ENCODE measurements at regions not wholly inside any gene's neighbourhood (a gene's known extent, or its start where the extent isn't known, plus 50 kb on each side); places are given as distances from the start of the nearest gene placed in this dataset.
"Not testable (repeated sequence)": the region's sequence is repeated elsewhere in the genome, so short reads cannot be mapped to it uniquely, and the experiment has no call there.

GRCh38 chr22:27585141-27585540, 216.4 kb downstream of the MN1 start:
- no peak for DNase-seq

DNA sequence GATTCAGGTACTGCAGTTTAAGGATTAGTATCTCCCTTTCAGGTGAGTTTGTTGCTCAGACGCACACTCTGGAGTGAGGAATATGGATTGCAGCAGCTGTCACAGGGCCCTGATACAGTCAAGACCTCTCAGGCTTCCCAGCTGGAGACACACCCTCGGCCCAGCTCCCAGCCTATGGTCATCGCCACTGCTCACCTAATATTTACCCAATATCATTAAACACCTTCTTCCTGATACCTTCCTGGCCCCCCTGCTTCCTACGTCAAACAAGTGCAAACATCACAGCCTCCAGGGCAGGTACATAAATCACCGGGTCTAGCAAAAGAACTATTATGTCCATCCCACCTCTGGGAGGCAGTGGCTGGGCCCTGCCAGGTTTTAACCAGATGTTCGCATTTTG, 213.3 kb downstream of the MN1 start:
- DNase-seq = no peak

- DNase-seq = no peak
These were observed 212.6 kb downstream of the MN1 start for GRCh38 chr22:27588915-27589314.

DNA sequence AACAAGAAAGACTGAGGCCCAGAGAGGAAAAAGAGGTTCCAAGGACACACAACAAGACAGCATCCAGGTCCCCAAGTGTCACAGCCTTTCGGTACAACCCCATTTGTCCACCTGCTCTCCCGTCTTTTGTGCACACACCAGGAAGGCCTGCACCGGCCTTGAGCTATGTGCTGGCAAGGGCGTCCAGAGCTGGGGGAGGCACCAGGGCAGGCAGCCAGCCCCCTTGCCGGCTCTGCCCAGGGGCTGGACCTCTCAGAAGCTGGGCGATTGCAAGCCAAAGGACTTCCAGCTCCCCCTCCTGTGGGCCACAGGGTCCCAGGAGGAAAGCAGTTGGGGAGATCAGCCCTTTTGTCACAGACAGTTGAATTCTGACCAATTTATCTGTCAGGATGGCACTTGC, 210.5 kb downstream of the MN1 start:
- no peak for DNase-seq

- DNase-seq = no peak
These were observed 208.2 kb downstream of the MN1 start for GRCh38 chr22:27593378-27593777.

DNA sequence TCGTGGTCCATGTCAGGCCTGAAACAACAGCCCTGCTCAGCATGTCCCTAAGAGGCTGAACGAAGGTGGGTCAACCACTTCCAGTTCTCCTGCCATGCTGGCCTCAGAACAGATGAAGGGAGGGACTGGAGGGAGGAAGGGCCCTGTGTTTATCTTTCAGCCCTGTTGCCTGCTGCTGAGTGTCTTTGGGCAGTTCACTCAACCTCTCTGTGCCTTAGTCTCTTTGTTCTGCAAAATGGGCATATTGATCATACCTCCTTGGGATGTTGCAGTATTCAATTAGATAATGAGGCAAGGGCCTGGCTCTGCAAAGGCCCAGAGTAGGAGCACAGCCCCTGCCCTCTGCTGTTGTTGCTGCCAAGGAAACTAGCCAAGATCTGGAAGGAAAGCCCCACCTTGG, 207.5 kb downstream of the MN1 start:
- DNase-seq = no peak

DNA sequence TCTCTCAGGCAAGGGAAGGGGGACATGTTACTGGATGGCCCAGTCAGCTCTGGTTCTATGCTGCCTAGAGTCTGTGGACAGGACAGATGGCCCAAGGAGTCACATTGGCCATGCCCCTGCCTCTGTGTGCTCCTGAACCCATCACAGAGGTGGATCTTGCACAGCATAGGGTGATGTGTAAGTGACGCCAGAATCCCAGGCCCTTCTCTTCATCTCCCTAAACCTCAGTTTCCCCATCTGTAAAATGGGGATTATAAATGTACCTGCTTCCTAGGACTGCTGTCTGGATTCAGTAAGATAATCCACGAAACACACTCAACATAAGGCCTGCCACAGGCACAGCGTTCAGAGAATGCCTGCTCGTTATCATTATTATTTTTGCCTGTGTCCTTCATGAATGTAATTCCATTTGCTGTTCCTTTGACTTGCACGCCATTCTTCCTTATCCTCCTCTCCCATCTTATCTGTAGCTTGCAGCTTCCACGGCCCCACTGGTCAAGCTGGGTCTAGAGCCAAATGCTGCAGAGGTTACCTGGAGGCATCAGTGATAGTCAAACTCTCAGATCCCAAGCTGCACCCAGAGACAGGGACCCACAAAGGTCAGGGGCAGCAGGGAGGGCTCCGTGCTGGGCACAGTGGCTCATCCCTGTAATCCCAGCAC, 207.0 kb downstream of the MN1 start:
- no peak for DNase-seq

DNA sequence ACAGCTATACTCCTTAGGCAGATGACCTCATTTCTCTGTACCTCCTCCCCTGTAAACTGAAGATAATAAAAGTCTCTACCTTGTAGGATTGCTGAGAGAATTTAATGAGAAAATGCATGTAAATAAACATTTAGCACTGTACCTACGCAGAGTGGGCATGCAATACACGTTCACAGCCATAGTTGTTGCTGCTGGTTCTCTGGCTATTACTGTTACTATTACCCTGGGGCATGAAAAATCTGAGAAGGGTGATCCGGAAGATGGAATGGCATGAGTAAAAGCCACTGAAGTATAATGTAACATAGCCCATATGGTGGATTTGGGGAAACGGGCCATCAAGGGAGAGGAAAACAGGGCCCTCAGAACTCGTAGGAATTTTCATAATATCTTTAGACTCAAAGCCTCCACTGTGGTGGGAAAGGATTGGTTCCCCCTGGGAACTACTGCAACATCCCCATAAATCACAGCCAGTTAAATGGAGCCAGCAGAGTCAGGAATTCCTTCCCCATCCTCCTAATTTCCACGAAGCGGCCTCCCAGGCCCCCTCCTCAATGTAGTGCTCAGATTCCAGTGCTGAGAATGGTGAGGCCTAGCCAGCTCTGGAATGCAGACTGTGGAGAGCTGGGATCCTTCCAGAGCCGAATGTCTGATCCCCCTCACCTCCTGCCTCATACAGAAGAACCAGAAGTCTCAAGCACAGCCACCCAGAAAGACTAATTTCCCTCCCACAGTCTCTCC, 205.3 kb downstream of the MN1 start:
- no peak for DNase-seq

DNA sequence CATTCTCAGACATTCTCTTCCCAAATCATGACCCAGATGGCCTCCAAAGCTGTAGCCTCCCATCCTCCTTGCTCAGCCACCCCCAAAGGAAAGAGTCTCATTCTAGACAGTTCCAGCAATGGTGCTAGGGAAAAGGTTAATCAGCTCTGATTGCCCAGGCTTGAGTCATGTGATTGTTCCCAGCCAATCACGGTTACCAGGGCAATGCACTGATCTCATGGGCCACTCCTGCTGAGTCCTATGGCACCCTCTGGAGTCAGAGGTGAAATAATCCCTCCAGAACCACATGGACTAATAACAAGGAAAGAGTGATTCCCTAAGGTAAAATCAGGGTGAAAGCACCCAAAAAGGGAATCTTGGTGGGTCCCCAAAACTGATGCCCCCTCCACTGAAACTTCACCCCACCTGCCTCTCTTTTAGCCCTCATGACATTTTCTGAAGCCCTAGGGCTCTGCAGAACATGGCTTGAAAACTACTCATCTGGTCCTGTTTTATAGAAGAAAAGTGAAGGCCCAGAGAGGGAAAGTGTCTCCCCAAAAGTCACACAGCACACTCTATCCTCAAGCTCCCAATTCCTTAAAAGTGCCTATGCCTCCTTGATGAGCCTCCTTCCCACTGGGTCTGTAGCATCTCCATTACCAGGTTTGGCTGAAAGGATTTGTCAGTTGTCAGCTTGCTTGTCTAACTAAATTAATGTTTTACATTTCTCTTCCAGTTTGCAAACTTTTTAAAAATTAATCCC, 203.7 kb downstream of the MN1 start:
- no peak for DNase-seq

DNA sequence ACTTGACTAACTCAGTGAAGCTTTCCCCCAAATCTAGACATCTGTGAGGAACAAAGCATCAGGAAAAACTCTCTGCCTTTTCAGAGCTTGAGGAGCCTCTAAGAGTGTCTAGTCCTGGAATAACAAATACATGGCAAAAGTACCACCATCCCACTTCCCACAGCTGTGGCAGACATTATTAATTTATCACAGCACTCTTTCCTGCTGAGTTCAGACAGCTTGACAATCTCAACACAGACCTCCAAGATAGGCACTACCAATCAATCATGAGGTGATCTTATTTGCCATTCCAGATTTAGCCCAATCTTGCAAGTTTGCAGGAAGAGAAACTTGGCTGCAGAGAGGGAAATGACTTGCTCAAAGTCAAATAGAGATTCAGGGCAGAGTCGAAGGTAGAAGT, 202.8 kb downstream of the MN1 start:
- no peak for DNase-seq

- no peak for DNase-seq
These were observed 200.4 kb downstream of the MN1 start for GRCh38 chr22:27601195-27601594.

GRCh38 chr22:27602390-27602789, 199.2 kb downstream of the MN1 start:
- DNase-seq = no peak

- DNase-seq = no peak
These were observed 198.3 kb downstream of the MN1 start for GRCh38 chr22:27603111-27603799.

DNA sequence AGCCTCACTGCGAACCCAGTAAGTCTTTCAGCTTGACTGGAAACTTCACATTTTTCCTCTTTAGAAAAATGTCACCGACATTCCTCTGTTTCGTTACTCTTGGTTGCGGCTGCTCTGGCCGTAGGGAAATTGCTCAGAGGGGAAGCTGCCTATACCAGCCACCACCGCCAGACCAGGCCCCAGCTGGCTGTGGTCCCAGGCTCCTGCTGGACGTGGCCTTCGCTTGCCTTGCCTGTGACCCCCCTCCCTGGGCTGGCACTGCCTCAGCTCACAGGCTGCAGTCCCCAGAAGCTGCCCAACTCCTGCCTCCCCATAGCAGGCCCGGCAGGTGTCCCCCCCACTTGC, 197.8 kb downstream of the MN1 start:
- DNase-seq = no peak

DNA sequence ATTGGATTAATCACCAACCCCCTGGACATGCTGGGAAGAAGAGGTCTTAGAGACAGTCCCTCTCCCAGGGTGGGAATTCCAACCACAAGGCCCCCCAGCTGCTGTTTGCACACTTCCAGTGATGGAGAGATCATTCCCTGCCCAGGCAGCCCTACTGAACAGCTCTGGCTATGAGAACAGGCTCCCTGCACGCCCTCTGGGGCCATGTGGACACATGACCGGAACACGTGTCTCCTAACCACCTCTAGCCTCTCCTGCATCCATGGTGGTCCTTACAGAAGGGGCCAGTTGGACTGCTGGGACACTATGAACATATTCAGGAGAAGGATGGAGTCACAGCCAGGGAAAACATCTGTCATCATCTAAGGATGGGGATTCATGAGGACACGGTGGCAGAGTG, 196.2 kb downstream of the MN1 start:
- DNase-seq = no peak

DNA sequence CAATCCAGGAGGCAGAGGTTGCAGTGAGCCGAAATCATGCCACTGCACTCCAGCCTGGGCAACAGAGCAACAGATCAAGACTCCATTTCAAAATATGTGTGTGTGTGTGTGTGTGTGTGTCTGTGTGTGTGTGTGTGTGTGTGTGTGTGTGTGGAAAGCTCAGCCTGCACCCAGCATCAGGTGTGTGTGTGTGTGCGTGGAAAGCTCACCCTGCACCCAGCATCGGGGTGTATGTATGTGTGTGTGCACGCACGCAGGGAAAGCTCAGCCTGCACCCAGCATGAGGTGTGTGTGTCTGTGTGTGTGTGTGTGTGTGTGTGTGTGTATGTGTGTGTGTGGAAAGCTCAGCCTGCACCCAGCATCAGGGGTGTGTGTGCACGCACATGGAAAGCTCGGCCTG, 193.8 kb downstream of the MN1 start:
- DNase-seq = not testable (repeated sequence)

GRCh38 chr22:27609451-27609888, 192.1 kb downstream of the MN1 start:
- DNase-seq = no peak

- not testable (repeated sequence) for DNase-seq
These were observed 191.4 kb downstream of the MN1 start for GRCh38 chr22:27610164-27610563.

GRCh38 chr22:27610863-27611786, 190.4 kb downstream of the MN1 start:
- DNase-seq = no peak

GRCh38 chr22:27612115-27612514, 189.4 kb downstream of the MN1 start:
- no peak for DNase-seq

GRCh38 chr22:27613099-27614005, 188.2 kb downstream of the MN1 start:
- no peak for DNase-seq

All from stimulated activated CD4-positive, alpha-beta T cell treated with anti-CD3 and anti-CD28 coated beads, Interleukin-12 subunit alpha, Interleukin-12 subunit beta, amount 100 ng/mL, for 4 hours (primary cell).